ENCODE measurements at regions not wholly inside any gene's neighbourhood (a gene's known extent, or its start where the extent isn't known, plus 50 kb on each side); places are given as distances from the start of the nearest gene placed in this dataset.

- no peaks in the 10 kb centered on the region for H3K36me3 ChIP-seq (ENCODE audit: low read depth)
- no peak overlapping the region for H3K4me3 ChIP-seq (ENCODE audit: severe bottlenecking)
- H3K27me3 ChIP-seq (ENCODE audit: insufficient read depth, poor library complexity, severe bottlenecking) = no peaks in the 10 kb centered on the region
- no peak for ATAC-seq (ENCODE audit: low read depth)
- no peaks in the 10 kb centered on the region for H3K4me1 ChIP-seq (ENCODE audit: insufficient read depth, poor library complexity, severe bottlenecking)
- TF ChIP-seq CTCF (IDR thresholded peaks at IDR 0.05; ENCODE audit: poor library complexity, severe bottlenecking) = no peak
- DNase-seq (ENCODE audit: low spot score) = no peak
- no peaks in the 10 kb centered on the region for H3K9me3 ChIP-seq (ENCODE audit: severe bottlenecking)
- no peak overlapping the region for H3K27ac ChIP-seq (ENCODE audit: poor library complexity, severe bottlenecking)
Observed at GRCh38 chr2:204470178-204470620, 75.1 kb upstream of the PARD3B start.

GRCh38 chr2:204470621-204471196 lies 74.6 kb upstream of the PARD3B start:
- H3K4me1 ChIP-seq (ENCODE audit: insufficient read depth, poor library complexity, severe bottlenecking) = no peaks in the 10 kb centered on the region
- H3K4me3 ChIP-seq (ENCODE audit: severe bottlenecking) = no peak overlapping the region
- no peaks in the 10 kb centered on the region for H3K36me3 ChIP-seq (ENCODE audit: low read depth)
- H3K9me3 ChIP-seq (ENCODE audit: severe bottlenecking) = no peaks in the 10 kb centered on the region
- no peaks in the 10 kb centered on the region for H3K27me3 ChIP-seq (ENCODE audit: insufficient read depth, poor library complexity, severe bottlenecking)
- no peak for ATAC-seq (ENCODE audit: low read depth)
- TF ChIP-seq CTCF (IDR thresholded peaks at IDR 0.05; ENCODE audit: poor library complexity, severe bottlenecking) = no peak
- no peak overlapping the region for H3K27ac ChIP-seq (ENCODE audit: poor library complexity, severe bottlenecking)
- no peak for DNase-seq (ENCODE audit: low spot score)

- no peak for TF ChIP-seq CTCF (IDR thresholded peaks at IDR 0.05; ENCODE audit: poor library complexity, severe bottlenecking)
- Histone ChIP-seq H3K4me1 (ENCODE audit: insufficient read depth, poor library complexity, severe bottlenecking) (no peaks in the 10 kb centered on the region), H3K36me3 (ENCODE audit: low read depth) (no peaks in the 10 kb centered on the region), H3K27ac (ENCODE audit: poor library complexity, severe bottlenecking) (no peak overlapping the region), H3K27me3 (ENCODE audit: insufficient read depth, poor library complexity, severe bottlenecking) (no peaks in the 10 kb centered on the region), H3K9me3 (ENCODE audit: severe bottlenecking) (no peaks in the 10 kb centered on the region), H3K4me3 (ENCODE audit: severe bottlenecking) (no peak overlapping the region)
- DNase-seq (ENCODE audit: low spot score) (no peak), ATAC-seq (ENCODE audit: low read depth) (no peak)
Observed at GRCh38 chr2:204472375-204472774, 72.9 kb upstream of the PARD3B start.

- DNase-seq (ENCODE audit: low spot score) (no peak), ATAC-seq (ENCODE audit: low read depth) (no peak)
- Histone ChIP-seq H3K4me3 (ENCODE audit: severe bottlenecking) (no peak overlapping the region), H3K9me3 (ENCODE audit: severe bottlenecking) (no peaks in the 10 kb centered on the region), H3K4me1 (ENCODE audit: insufficient read depth, poor library complexity, severe bottlenecking) (no peaks in the 10 kb centered on the region), H3K27ac (ENCODE audit: poor library complexity, severe bottlenecking) (no peak overlapping the region), H3K36me3 (ENCODE audit: low read depth) (no peaks in the 10 kb centered on the region), H3K27me3 (ENCODE audit: insufficient read depth, poor library complexity, severe bottlenecking) (no peaks in the 10 kb centered on the region)
- TF ChIP-seq CTCF (IDR thresholded peaks at IDR 0.05; ENCODE audit: poor library complexity, severe bottlenecking) = no peak
Observed at GRCh38 chr2:204473224-204473623, 72.1 kb upstream of the PARD3B start.

- H3K36me3 ChIP-seq (ENCODE audit: low read depth) = no peaks in the 10 kb centered on the region
- H3K4me3 ChIP-seq (ENCODE audit: severe bottlenecking) = no peak overlapping the region
- TF ChIP-seq CTCF (IDR thresholded peaks at IDR 0.05; ENCODE audit: poor library complexity, severe bottlenecking) = no peak
- H3K9me3 ChIP-seq (ENCODE audit: severe bottlenecking) = no peaks in the 10 kb centered on the region
- no peak for ATAC-seq (ENCODE audit: low read depth)
- no peak overlapping the region for H3K27ac ChIP-seq (ENCODE audit: poor library complexity, severe bottlenecking)
- no peaks in the 10 kb centered on the region for H3K4me1 ChIP-seq (ENCODE audit: insufficient read depth, poor library complexity, severe bottlenecking)
- H3K27me3 ChIP-seq (ENCODE audit: insufficient read depth, poor library complexity, severe bottlenecking) = no peaks in the 10 kb centered on the region
- DNase-seq (ENCODE audit: low spot score) = no peak
Observed at GRCh38 chr2:204475399-204475798, 69.9 kb upstream of the PARD3B start.

Measured in RWPE2 (cell line).